ENCODE measurements at regions not wholly inside any gene's neighbourhood (a gene's known extent, or its start where the extent isn't known, plus 50 kb on each side); places are given as distances from the start of the nearest gene placed in this dataset.

DNA sequence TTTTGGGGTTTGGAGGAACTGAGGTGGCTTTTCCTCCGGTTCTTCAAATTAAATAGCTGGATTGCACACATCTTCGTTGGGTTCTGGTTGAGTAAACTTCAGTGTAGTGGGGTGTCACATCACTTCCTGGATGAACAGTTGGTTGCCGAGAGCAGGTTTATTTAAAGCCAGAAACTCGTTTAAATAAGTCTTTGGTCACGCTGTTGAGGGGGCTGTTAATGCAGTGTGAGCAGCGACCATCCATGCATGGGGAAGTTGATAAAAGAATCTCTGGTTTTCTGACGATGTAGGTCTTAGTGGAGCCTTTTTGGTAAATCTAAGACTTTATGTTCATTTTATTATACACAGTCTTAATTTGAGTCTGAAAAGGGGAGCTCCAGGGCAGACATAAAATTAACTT lies 351.2 kb upstream of the ARGLU1 start:
- H3K9me3 ChIP-seq, result no peaks in the 10 kb centered on the region
- peak; percentile 15 to 31 for DNase-seq
- H3K27ac ChIP-seq, result peak overlapping the region; percentile 27 to 42 (median 37)
- peaks cover 3 to 11% of the 10 kb centered on the region in 2 donors for H3K4me1 ChIP-seq
- TF ChIP-seq POLR2A (IDR thresholded peaks at IDR 0.05), result no peak
- TF ChIP-seq, protein P1, sequence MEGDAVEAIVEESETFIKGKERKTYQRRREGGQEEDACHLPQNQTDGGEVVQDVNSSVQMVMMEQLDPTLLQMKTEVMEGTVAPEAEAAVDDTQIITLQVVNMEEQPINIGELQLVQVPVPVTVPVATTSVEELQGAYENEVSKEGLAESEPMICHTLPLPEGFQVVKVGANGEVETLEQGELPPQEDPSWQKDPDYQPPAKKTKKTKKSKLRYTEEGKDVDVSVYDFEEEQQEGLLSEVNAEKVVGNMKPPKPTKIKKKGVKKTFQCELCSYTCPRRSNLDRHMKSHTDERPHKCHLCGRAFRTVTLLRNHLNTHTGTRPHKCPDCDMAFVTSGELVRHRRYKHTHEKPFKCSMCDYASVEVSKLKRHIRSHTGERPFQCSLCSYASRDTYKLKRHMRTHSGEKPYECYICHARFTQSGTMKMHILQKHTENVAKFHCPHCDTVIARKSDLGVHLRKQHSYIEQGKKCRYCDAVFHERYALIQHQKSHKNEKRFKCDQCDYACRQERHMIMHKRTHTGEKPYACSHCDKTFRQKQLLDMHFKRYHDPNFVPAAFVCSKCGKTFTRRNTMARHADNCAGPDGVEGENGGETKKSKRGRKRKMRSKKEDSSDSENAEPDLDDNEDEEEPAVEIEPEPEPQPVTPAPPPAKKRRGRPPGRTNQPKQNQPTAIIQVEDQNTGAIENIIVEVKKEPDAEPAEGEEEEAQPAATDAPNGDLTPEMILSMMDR (IDR thresholded peaks at IDR 0.05), result no peak
- WGBS, 2 donors, result 5% methylated on average over 7 of the region's 7 CpGs
- no peaks in the 10 kb centered on the region for H3K27me3 ChIP-seq
- no peaks in the 10 kb centered on the region for H3K36me3 ChIP-seq
- intact Hi-C loops (cut with DNase I), result loop anchor here (10.0 kb wide), 2 partner anchors 206 to 304 kb away; no protein-coding TSS in a partner anchor
- H3K4me3 ChIP-seq (replicated peaks in 1 of 3), result no peak overlapping the region

DNA sequence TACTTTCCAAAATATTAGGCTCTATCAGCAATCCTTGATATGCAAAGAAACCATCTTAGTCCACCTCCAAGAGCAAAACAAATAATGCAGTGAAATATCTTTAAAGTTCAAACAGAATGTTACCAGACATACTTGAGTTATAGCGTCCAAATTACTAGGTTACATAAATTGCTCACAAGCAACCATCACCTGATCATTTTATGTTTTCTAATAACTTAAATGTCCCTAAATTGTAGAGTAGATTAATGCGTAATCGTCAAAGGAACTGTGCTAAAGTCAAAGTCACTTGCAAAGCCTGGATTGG lies 350.6 kb upstream of the ARGLU1 start:
- Histone ChIP-seq H3K4me3 (replicated peaks in 1 of 3) (no peak overlapping the region), H3K27ac (peak overlapping the region in 2 of 3 donors; percentile 27 to 83), H3K4me1 (peaks cover 3 to 11% of the 10 kb centered on the region in 2 donors), H3K36me3 (no peaks in the 10 kb centered on the region), H3K9me3 (no peaks in the 10 kb centered on the region), H3K27me3 (no peaks in the 10 kb centered on the region)
- 33 to 43% methylated on average over 3 of the region's 3 CpGs for WGBS, 2 donors
- no peak for TF ChIP-seq POLR2A (IDR thresholded peaks at IDR 0.05)
- TF ChIP-seq, protein P1 (IDR thresholded peaks at IDR 0.05), result no peak
- no peak for DNase-seq
- intact Hi-C loops (cut with DNase I), result loop anchor here (10.0 kb wide), 2 partner anchors 206 to 304 kb away; no protein-coding TSS in a partner anchor

DNA sequence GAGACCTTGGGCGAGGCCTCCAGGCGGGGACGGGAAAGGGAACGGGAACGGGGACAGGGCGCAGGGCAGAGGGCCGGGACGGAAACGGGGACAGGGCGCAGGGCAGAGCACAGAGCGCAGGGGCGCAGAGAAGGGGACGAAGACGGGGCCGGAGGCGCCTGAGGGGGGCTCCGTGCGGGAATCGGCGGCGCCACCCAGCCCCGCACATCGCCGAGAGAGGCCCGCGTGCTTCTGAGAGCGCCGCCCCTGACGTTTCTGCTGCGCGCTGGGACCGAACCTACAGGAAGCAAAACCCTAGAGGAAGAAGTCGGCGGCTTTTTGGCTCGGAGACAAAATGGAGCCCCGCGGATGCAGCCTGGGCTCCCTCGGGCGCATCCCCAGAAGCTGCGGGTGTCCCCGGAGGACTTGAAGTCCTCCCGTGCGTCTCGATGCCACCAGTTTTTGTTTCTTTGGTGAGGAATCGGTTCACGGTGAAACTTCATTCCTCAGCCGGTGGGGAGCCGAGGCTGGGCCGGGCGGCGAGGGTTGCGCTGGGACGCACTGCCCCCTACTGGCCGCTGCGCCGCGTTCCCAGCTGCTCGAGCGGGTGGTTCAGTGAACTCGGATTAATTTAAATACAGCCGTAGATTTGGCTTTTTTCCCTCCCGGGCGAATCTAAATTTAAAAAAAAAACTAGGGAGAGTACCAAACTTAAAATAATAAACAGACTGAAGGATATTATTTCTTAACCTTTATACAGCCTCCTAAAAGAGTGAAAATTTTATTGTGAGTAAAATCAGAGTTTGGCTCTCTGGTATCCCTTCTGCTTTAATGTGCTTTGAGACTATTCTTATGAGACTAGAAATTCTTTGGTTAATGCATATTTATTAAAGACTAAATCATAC lies 350.0 kb upstream of the ARGLU1 start:
- no peaks in the 10 kb centered on the region for H3K36me3 ChIP-seq
- no peak for TF ChIP-seq POLR2A (IDR thresholded peaks at IDR 0.05)
- TF ChIP-seq, protein P1 (IDR thresholded peaks at IDR 0.05), result peak; percentile 68 to 92 (median 83)
- no peaks in the 10 kb centered on the region for H3K9me3 ChIP-seq
- DNase-seq, result peak; percentile 61 to 75
- intact Hi-C loops (cut with DNase I), result loop anchor here (10.0 kb wide), 2 partner anchors 207 to 303 kb away; no protein-coding TSS in a partner anchor
- H3K27me3 ChIP-seq, result no peaks in the 10 kb centered on the region
- peak overlapping the region; percentile 63 to 83 (median 77) for H3K27ac ChIP-seq
- 1% methylated on average over 49 to 57 of the region's 63 CpGs for WGBS, 2 donors
- H3K4me1 ChIP-seq, result peaks cover 3 to 11% of the 10 kb centered on the region in 2 donors
- H3K4me3 ChIP-seq (replicated peaks in 1 of 3), result peak overlapping the region in 2 of 3 donors; percentile 59 to 82

- DNase-seq, result peak in 1 of 2 donors; percentile 5
- no peak for TF ChIP-seq POLR2A (IDR thresholded peaks at IDR 0.05)
- TF ChIP-seq, protein P1 (IDR thresholded peaks at IDR 0.05), result no peak
- no peaks in the 10 kb centered on the region for H3K36me3 ChIP-seq
- H3K27me3 ChIP-seq, result no peaks in the 10 kb centered on the region
- H3K27ac ChIP-seq, result peak overlapping the region; percentile 63 to 83 (median 77)
- H3K4me3 ChIP-seq (replicated peaks in 1 of 3), result peak overlapping the region in 2 of 3 donors; percentile 59 to 82
- peaks cover 3 to 11% of the 10 kb centered on the region in 2 donors for H3K4me1 ChIP-seq
- intact Hi-C loops (cut with DNase I), result loop anchor here (10.0 kb wide), 2 partner anchors 208 to 302 kb away; no protein-coding TSS in a partner anchor
- 36 to 37% methylated on average over 27 to 33 of the region's 33 CpGs for WGBS, 2 donors
- no peaks in the 10 kb centered on the region for H3K9me3 ChIP-seq
Observed at GRCh38 chr13:106917024-106917571, 349.2 kb upstream of the ARGLU1 start.

Measured in thyroid gland (tissue), 4 donors.